ENCODE measurements at regions not wholly inside any gene's neighbourhood (a gene's known extent, or its start where the extent isn't known, plus 50 kb on each side); places are given as distances from the start of the nearest gene placed in this dataset.

DNA sequence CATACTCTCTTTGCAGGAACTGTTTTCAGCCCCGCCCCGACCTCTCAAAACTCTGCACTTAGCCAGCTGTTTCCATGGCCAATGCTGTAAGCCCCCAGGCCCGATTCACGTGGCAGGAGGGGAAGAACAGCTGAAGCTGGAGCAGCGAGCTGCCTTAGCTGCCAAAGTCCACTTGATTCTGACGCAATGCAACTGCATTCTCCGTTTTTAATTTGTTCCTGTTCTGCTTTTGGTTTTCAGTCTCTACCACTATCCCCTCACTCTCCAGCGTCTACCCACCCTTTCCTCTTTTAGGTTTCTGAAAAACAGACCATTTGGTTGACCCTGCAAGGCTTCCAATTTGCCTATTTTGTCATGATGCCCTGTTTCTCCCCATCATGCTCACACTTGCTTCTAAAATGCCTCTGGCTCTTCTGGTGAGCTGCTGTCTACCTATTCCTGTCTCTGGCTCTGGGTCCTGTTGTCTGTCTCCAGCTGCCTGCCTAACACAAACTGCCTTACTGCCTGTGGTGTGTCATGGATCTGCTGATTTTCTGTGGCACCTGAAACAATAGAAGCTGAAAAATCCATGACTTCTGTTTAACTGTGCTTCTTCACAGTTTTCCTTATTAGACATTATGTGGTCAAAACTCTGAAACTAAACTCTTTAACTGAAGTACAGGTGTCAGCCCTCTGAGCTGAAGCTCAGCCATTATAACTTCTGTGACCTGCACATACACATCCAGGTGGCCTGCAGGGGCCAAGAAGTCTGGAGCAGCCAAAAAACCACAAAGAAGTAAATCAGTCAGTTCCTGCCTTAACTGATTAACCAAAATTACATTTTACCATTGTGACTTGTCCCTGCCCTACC is 160.5 kb upstream of the AGTR2 start:
- TF ChIP-seq CTCF (IDR thresholded peaks at IDR 0.05) (no peak), POLR2A (IDR thresholded peaks at IDR 0.05) (no peak)
